ENCODE measurements at regions not wholly inside any gene's neighbourhood (a gene's known extent, or its start where the extent isn't known, plus 50 kb on each side); places are given as distances from the start of the nearest gene placed in this dataset.

DNA sequence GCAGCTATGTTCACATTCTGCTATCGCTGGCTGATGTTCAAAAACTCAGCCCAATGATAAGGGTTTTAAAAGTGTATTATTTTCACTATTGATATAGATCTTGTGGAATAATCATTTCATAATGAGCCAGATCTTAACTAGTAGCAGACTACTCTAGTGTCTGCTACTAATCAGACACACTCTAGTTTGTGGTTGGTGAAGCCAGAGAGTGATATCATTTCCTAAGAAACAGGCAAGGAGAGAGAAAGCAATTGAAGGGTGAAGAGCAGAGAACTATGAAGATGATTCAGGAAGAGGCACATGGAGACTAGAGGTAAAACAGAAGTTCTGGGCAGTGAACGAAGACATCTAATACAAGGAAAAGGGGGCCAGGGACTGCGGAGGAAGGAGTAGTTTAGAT is 58.2 kb upstream of the BET1 start:
- TF ChIP-seq, protein P1, sequence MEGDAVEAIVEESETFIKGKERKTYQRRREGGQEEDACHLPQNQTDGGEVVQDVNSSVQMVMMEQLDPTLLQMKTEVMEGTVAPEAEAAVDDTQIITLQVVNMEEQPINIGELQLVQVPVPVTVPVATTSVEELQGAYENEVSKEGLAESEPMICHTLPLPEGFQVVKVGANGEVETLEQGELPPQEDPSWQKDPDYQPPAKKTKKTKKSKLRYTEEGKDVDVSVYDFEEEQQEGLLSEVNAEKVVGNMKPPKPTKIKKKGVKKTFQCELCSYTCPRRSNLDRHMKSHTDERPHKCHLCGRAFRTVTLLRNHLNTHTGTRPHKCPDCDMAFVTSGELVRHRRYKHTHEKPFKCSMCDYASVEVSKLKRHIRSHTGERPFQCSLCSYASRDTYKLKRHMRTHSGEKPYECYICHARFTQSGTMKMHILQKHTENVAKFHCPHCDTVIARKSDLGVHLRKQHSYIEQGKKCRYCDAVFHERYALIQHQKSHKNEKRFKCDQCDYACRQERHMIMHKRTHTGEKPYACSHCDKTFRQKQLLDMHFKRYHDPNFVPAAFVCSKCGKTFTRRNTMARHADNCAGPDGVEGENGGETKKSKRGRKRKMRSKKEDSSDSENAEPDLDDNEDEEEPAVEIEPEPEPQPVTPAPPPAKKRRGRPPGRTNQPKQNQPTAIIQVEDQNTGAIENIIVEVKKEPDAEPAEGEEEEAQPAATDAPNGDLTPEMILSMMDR (conservative IDR thresholded peaks at IDR 0.05): no peak
- TF ChIP-seq EZH2 (IDR thresholded peaks at IDR 0.05; ENCODE audit: low read depth): no peak
